GM19328 (cell line): ENCODE measurements at regions not wholly inside any gene's neighbourhood (a gene's known extent, or its start where the extent isn't known, plus 50 kb on each side); places are given as distances from the start of the nearest gene placed in this dataset.

Source experiments
- ATAC-seq: cut with Tn5 transposase; IDR thresholded peaks from one replicate; pipeline ENCODE4 v1.9.1; 2021; ENCODE audit warnings: mild to moderate bottlenecking, moderate library complexity; ENCODE audit not compliant: unreplicated experiment

GRCh38 chr2:39615675-39616074, 50.0 kb upstream of the TMEM178A start:
- no peak for ATAC-seq
